ENCODE measurements at regions not wholly inside any gene's neighbourhood (a gene's known extent, or its start where the extent isn't known, plus 50 kb on each side); places are given as distances from the start of the nearest gene placed in this dataset.

DNA sequence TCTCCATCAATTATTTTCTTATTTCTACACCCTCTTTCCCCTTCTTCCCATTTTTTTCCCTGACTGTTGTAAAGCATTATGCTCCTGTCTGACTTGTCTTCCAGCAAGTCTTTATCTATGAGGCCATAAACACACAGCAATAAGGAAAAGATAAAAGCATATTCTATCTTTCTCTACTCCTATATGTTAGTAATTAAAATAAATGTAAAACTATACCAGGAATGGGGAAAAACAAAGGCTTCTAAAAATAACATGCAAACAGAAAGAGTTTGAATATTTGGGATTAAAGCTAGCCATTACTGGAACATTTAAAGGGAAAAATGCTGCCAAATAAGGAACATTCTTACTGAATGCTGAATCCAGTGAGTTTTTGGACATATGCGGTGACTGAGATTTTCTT is 471.7 kb upstream of the HS3ST1 start:
- DNase-seq, result no peak

DNA sequence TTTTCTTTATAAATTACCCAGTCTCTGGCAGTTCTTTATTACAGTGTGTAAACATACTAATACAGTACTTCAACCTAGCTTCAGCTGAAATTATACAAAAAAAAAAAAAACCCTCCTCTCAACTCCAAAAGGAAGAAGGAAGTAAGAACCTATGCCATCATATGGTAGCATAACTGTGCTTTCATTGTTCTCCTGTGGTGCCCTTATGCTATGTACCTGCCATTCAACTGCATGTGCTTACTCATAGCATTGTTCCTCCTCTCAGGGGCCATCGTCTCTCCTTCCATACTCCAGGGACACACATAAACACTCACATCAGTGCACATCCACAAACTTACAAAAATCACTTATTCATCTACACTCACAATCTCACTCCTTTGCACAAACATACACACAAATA is 470.1 kb upstream of the HS3ST1 start:
- DNase-seq, result no peak

DNA sequence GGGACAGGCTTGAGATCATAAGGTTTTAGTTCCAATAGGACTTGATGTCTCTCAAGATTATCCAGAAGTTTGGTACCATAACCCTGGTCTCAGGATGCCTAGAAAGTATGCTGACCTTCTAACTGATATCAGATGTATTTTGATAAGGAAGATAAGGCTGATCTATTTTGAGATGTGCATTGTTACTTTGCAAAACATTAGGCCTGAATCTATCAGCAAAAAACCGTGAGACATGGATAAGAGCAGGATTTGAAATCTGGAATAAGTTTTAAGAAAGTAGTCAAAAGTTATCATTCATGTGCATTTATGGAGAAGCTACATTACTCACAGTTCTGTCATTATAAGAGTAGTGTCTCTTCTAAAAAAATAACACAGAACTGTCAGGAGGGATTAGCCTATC is 467.1 kb upstream of the HS3ST1 start:
- DNase-seq, result no peak

DNA sequence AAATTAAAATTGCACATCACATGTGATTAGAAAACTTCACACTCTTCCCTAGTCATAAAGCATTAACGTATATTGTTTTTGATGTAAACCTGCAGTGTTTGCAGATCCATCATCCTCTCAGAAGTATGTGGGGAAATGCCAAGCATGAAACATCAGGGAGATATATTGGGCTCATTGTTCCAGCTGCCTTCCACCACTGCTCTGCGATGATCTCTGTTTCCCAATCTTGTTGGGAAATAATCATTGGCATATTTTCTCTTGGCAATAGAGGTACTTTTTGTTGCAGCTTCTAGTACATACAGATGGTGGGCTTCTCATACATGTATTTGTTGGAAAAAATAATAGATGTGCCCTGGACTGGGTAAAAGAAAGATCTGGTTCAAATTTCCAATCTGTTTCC is 466.3 kb upstream of the HS3ST1 start:
- no peak for DNase-seq

DNA sequence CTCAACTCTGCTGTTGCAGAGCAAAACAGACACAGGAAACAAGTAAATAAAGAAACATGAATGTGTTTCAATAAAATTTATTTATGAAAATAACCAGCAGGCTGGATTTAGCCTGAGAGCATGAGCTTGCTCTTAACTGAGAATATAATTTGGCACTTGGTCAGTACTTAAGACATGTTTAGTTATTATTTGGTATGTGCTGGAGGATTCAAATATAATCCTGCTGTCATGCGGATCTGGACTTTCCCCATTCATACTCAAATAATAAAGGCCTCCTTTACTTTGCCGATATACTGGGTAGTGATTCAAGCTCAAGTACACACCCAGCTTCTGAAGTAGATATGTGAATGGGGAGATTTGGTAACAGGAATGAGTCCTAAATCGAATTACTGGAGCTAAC is 465.5 kb upstream of the HS3ST1 start:
- no peak for DNase-seq

DNA sequence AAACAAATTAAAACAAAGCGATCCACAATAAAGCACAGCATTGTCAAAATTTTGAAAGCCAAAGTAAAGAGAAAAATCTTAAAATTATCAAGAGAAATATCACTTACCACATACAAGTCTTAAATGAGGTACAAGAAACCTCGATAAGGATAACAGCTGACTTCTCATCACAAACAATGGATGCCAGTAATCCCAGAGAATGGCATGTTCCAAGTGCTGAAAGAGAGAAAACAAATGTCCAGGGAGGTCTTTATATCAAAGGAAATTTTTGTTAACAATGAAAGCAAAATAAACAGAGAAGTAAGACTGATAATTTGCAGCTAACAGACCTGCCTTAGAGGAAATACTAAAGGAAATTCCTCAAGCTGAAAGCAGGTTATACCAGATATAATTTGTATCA is 460.4 kb upstream of the HS3ST1 start:
- DNase-seq, result no peak

DNA sequence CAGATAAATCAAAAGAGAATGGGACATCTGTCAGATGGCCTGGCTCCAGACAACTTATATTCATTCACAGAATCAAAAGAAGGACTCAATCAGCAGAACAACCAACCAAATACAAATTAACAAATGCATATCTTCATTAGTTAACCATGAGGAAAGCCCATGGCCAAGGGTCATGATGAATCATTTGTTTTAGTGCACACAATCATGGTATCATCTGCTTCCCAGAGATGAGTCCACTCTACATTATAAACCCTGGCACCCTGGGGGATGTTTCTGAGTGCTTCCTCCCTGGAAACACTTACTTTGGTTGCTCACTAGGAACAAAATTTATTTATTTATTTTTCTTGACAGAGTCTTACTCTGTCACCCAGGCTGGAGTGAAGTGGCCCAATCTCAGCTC is 453.3 kb upstream of the HS3ST1 start:
- DNase-seq, result no peak

DNA sequence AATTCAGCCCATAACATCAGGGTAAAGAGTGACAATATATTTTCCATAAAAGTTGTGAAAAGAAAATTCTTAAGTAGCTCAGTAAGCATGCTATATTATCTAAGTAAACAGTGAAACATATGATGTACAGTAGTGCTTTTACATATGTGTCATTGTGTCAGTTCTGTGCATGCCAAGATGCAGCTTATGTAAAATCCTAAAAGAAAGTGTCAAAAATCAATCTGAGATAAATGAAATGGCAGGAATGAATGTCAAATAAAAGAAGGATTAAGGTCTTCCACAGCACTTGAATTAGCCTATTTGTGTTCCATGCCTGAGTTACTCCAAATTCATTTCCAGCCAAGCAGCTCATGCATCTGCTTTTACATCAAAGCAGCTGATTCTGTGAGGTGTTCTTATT is 452.7 kb upstream of the HS3ST1 start:
- DNase-seq, result no peak

DNA sequence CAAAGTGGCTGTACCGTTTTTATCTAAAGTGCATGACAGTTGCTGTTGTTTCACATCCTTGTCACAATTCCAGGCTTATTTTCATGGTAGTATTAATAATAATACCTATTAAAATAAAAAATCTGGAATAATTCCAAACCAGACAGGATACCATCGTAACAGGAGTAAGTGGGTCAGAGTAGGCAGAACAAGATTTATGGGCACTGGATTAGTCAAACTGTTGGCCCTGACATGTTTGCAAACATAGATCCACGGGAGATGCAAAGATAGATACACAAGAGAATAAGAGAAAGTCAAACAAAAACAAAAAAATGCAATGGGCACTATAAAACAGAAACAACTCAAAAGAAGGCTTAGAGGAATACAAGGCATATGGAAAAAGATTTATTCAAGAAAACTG is 449.5 kb upstream of the HS3ST1 start:
- DNase-seq, result no peak

DNA sequence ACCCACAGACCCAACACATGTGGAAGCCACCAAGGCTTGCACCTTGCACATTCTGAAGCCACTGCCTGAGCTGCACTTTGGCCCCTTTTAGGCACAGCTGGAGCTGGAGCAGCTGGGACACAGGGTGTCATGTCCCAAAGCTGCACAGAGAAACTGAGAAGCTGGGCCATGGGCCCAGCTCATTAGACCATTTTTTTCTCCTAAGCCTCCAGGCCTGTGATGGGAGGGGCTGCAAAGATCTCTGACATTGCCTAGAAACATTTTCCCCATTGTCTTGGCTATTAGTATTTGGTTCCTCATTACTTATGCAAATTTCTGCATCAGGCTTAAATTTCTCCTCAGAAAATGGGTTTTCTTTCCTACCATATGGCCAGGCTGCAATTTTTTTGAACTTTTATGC is 447.4 kb upstream of the HS3ST1 start:
- DNase-seq, result no peak

DNA sequence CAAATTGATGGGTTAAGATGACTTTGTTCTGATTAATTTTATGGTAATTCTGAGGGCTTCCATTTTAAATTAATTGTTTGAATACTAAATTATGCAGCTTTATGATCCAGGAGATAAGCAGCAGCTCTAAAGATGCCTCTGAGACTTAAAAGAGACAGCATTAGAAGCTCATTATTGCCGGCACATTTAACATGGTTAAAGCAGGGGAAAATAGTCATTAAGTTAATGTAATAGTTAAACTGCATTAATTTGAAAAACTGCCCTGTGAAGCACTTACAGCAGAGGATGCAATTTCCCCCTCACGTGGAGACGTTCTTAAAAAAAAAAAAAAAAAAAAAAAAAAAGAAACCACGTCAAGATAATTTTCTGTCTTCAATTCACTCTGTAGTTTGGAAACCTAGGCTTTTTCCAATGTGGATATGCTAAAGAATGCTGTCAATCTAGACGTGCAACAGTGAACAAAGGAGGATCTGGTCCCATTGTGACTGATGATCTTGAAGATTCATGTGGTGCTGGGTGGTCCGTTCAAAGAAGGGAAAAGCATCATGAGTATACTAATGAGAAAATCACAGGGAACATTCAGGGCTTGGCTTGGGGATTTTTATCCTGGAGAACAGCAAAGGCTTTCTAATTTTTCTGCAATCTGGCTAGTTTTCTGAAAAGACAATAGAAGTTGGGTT is 440.6 kb upstream of the HS3ST1 start:
- no peak for DNase-seq

DNA sequence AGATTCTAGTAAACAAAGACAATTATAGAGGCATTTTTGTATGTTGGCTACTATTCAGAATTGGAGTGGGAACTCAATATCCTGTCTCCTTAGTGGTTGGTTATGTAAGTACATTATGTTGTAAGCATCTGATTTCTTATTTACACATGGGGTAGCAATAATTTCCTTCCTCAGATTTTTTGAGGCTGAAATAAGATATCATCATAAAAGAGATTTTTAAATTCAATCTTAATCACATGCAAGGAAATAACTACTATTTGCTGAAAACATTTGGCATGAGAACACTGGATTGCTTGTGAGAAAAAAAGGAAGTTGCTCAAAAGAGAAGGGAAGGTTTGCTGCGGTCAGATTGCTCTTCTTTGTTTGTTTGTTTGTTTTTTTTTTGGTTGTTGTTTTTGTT is 437.7 kb upstream of the HS3ST1 start:
- no peak for DNase-seq

DNA sequence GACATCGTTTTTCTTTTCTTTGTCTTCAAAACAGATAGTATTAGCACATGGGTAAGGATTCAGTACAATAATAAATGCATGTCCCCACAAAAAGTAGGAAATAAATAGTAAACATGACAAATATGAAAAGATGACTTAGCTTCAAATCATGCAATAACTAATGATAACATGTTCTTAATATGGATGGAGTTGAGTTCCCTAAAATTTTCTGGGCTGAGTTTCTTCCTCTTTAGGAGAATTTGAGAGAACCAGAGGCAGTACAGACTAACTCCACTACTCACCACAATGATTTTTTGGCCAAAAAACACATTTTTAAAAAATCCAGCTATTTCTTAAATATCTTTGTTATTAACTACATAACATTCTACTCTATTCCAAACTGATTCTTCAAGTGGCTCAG is 432.3 kb upstream of the HS3ST1 start:
- no peak for DNase-seq

DNA sequence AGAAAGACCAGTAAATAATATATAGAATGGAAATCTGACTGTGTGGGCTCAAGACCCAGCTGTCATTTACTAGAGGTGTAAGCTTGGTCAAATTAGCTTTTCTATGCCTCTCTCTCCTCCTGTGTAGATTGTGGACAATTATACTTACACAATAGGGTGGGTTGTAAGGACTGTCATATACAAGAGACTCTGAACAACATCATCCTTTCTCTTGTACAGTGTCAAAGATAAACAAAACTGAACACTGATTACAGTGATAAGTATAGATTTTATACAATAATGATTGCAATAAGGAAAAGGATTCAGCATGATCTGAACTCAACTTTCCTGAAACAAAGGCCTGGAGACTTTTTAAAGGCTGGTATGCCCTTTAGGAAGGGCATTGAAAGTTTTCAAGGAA is 429.2 kb upstream of the HS3ST1 start:
- no peak for DNase-seq

DNA sequence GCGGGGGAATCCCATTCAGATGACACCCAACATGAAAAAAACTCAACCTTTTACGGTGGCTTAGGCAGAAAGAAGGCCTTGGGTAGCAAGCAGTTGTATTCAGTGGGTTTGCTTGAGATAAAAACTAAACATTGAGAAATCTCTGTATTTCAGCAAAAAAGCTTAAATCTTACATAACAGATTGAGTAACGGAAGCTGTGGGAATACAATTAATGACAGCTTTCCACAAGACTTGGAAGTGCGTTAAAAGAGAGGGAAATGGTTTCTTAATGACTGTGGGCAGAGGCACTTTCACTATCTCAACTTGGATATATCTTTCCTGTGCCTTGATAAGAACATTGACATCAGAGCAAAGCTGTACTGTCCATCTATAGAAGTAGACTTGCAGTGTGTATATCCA is 418.5 kb upstream of the HS3ST1 start:
- no peak for DNase-seq

DNA sequence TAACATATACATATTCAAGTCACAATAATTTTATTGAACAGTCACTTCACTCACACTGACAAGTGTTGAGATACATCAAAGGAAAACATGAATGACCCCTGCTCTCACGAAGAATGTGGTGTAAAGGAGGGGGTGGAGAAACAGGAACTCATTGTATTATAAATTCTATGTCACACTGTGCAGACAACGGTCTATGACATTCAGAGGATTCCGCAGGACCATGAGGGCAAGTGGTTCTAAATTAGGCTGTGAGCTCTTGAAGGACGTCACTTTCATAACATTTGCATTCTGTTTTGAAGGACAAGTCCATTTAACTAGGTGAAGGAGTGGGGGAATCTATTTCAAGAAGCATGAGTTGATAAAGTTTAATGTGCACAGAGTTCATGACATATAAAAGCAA is 415.2 kb upstream of the HS3ST1 start:
- no peak for DNase-seq

DNA sequence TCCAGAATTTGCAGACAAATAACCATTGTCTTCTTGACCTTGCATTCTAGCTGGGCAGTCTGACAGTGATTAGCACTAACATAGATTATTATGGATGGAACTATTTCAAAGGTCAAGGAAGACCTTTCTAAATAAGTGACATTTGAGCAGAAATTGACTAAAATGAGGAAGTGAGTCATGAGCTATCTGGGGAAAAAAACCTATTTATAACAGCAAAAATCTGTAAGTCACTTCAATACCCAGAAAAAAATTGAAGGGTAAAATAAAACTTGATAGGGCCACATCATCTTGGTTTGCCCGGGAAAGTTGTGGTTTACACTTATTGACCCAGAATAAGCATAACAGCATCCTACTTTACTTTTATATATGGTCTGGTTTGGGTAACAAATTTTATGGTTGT is 414.6 kb upstream of the HS3ST1 start:
- DNase-seq, result no peak

DNA sequence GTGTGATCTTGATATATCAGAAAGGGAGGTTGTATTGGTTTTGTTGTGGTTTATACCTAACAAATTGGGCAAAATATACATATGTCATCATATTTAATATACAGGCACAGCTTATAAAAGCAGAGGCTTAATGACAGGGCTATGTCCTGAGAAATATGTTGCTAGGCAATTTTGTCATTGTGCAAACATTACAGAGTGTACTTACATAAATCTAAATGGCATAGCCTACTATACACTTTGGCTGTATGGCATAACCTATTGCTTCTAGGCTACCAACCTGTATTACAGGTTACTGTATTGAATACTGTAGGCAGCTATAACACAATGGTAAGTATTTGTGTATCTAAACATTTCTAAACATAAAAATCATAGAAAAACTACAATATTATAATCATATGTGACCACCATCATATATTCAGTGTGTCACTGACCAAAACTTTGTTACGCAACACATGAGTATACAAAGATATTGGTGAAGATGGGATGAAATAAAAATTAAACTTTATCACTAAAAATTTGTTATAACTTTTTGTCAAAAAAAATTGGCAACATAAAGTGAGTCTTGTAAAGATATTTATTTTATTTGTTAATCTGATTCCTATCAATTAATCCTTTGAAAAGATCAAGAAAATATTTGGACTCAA is 414.0 kb upstream of the HS3ST1 start:
- DNase-seq, result no peak

DNA sequence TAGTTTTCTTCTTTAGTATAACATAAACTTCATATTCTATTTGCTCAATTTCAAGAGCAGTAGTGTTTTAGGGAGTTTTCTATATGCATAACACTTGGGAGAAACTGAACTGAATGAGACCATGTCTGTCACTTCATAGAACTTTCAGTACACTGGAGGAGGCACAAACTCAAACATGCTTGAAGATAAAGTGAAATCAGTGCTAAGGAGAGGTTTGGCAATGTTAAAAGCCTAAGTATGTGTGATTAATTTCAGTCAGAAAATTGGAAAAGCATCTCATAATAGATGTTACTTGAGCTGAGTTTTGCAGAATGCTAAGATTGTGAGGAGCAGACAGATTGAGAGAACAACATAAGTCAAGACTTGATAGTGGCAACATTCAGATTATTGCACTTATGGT is 411.2 kb upstream of the HS3ST1 start:
- DNase-seq, result no peak

DNA sequence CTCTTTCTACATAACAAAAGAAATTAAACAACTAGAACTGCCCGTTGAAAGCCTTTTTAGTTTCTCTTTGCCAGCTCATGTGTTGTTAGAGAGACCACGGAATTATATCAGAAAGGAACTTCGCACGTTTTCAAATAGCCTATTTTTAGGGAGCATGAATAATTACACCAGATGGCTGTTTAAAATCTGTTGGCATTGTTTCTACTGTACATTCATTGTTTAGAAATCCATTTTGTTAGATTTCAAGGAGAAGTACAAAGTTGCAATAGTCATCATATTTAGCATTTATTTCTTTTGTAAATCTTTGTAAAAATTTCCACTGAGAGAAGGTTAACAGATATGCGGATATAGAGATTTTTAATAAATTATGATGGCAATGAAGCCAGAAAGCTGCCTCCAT is 403.0 kb upstream of the HS3ST1 start:
- DNase-seq, result no peak

DNA sequence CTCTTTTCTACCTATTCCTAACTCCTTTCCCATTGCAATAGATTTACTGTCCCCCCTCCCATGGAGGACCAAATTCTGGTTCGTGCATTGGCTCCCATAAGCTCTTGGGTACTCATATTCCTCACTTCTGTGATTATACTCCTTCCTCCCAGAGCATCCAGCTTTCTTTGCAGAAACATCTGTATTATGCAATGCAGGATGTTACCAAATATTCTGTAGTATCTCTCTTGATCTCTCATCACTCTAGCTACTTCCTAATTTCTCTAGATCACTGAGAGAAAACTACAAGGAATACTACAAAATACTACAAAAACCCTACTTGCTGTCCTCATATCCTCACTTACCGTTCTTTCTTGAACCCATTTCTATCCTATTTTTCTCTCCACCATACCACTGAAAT is 395.9 kb upstream of the HS3ST1 start:
- no peak for DNase-seq

DNA sequence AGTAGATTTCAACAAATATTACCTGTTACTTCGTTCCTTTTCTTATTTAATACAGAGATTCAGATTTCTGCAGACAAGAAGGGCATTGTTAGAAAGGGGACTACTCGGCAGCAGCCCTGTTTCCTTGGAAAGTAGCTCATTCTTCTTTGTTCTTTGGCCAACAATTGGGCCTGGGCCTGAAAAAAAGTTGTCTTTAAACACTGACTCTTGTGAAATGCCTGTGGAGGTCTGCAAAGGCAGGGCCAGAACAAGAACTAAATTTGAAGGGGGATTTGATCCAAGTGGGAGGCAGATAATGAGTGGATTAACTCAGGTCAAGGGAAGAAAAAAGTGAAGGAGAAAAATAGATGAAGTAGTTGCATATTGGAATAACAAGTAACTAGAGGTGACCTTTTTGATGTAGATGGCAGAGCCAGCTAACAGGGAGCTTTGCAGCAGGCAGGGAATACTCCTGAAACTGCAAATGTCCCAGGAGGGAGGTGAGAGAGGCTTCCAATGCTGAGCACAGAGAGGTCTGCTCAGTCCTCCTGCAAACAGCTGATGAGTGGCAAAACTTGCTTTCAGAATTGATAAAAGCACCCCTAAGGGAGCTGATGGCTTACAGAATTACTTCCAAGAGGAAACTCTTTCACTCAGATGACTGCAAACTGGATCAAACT is 393.2 kb upstream of the HS3ST1 start:
- DNase-seq, result no peak

DNA sequence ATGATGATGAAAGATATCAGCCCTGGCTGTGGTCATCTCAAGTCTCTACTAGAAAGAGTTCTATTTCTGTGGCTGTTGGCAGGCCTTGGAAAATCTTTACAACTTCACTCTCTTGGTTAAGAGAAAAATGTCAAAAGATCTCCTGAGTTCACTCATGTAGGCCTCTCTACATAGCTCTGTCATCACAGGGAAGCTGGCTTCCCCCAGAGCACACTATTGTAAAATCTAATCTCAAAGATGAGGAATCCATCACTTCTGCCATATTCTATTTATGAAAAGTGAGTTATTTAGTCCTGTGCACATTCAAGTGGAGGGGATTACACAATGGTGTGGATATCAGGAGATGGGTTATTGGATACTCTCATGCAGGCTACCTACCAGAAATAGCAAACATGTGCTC is 388.4 kb upstream of the HS3ST1 start:
- DNase-seq, result no peak

DNA sequence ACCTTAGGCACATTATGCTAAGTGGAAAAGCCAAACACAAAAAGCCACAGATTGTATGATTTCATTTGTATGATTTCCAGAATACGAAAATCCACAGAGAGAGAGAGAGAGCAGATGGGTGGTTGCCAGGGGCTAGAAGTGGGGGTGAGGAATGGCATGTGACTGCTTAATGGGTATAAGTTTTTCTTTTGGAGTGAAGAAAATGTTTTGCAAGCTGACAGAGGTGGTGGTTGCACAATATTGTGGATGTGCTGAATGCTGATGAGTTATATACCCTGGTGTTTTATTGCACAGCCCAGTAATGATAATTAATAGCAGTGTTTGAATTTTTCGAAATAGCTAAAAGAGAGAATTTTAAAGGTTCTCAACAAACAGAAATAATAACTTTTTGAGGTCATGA is 386.1 kb upstream of the HS3ST1 start:
- no peak for DNase-seq

DNA sequence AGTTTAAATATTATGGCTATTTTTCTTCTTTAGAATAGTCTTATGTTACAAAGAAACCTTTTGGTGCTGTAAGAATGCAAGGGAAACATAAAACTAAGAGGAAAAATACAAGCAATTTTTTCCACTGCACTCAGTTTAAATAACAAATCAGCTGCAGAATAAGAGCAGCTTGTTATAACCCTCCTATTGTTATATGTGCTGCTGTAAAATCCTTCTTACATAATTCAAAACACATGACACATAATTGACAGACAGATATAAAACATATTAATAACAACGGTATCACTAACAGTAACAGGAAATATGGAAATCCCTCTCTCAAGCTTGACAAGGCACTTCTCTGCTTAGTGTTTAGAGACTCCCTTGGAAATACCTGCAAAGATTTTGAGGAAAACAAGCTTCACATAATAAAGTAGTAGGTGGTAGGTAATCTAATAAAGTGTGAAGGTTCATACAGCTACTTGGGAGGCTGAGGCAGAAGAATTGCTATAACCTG is 385.3 kb upstream of the HS3ST1 start:
- DNase-seq, result no peak

All from NCI-H146 (cell line).